HG03039 (cell line): ENCODE measurements at regions not wholly inside any gene's neighbourhood (a gene's known extent, or its start where the extent isn't known, plus 50 kb on each side); places are given as distances from the start of the nearest gene placed in this dataset.
"Not testable (repeated sequence)": the region's sequence is repeated elsewhere in the genome, so short reads cannot be mapped to it uniquely, and the experiment has no call there.

Experiments used
- ATAC-seq: cut with Tn5 transposase; IDR thresholded peaks from one replicate; pipeline ENCODE4 v1.9.1; 2021; ENCODE audit warnings: mild to moderate bottlenecking, moderate library complexity; ENCODE audit not compliant: unreplicated experiment

- ATAC-seq = not testable (repeated sequence)
Measured at GRCh38 chr12:131660401-131660800, 50.5 kb upstream of the SFSWAP start.
